AG20443 (cell line): ENCODE measurements at regions not wholly inside any gene's neighbourhood (a gene's known extent, or its start where the extent isn't known, plus 50 kb on each side); places are given as distances from the start of the nearest gene placed in this dataset.
A peak's percentile ranks its signal among the peaks of the same experiment; 100 is the strongest.
"Not testable (repeated sequence)": the region's sequence is repeated elsewhere in the genome, so short reads cannot be mapped to it uniquely, and the experiment has no call there.

Experiments
- DNase-seq: peaks from one replicate; pipeline ENCODE4 v3.0.0; 2012; ENCODE audit warnings: low spot score, mixed read lengths

DNA sequence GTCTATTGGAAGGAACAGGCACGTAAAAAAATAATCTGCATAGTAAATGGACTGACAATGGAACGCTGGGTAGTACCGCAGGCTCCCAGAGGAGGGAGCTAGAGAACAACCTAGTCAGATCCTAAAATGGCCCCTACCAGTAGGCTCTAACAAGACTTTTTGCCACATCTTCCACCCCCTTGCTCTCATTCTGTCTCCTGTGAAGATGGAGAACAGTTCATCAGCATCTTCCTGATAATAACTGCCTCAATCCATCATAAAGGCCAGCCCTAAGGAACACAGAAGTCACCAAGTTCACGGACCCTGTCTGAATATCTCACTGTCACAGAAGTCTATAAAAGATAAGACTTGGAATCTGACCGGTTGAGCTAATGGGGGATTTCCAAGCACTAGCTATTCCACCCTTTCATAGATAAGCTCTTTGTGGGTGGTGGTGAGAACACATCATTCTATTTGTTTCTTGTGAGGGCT lies 133.4 kb downstream of the SLC1A3 start:
- DNase-seq: peak; percentile 64

DNA sequence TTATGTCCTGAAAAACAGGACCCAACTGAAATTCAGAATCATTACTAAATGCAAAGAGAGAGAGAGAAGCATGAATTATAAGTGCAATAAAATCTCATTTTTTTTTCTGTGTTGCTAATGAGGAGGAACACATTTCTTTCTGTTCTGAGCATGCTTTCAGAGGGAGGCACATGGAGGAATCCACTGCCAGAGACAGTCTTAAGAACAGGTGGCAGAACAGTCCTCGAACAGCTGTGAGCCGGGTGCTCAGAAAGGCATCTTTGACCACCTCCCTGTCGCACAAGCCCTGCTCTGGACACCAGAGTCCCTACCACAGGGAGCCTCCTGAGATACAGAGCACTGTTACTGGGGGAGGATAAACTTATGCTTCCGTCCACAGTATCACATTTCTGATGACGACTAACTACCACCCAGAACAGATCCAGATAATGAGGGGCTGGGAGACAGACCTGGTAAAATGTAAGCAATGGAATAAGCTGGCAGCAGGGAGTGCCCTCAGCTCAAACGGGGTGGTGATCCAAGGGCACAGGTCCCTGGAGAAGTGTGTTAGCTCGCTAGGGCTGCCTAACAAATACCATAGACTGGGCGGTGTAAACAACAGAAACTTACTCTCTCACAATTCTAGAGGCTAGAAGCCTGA lies 134.0 kb downstream of the SLC1A3 start:
- no peak for DNase-seq

GRCh38 chr5:36741128-36741527 lies 134.7 kb downstream of the SLC1A3 start:
- no peak for DNase-seq

GRCh38 chr5:36743891-36744772 lies 132.4 kb upstream of the NIPBL start:
- DNase-seq: peak; percentile 88

GRCh38 chr5:36744773-36745589 lies 131.6 kb upstream of the NIPBL start:
- DNase-seq: peak; percentile 52

DNA sequence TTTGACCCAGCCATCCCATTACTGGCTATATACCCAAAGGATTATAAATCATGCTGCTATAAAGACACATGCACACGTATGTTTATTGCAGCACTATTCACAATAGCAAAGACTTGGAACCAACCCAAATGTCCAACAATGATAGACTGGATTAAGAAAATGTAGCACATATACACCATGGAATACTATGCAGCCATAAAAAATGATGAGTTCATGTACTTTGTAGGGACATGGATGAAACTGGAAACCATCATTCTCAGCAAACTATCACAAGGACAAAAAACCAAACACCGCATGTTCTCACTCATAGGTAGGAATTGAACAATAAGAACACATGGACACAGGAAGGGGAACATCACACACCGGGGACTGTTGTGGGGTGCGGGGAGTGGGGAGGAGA lies 128.8 kb upstream of the NIPBL start:
- not testable (repeated sequence) for DNase-seq

DNA sequence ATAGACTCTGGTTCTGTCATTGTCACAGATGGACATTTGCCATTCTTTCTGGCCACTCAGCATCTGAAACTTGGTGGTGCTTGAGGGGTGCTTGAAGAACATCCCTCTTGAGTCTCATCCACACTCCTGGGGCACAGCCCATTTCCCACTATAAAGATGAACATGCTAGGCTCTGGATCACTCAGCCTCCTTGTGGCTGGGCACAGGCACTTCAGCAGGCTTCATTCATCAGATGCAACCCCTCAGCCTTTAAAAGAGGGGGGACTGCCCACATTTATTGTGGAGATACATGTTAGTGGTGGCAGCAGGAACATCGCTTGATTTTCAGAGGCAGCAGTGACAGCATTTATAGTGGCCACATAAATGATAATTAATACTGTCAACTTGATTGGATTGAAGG lies 124.7 kb upstream of the NIPBL start:
- no peak for DNase-seq

GRCh38 chr5:36755342-36755741 lies 121.2 kb upstream of the NIPBL start:
- DNase-seq: no peak

- no peak for DNase-seq
Observed at GRCh38 chr5:36755920-36756488, 120.6 kb upstream of the NIPBL start.

DNA sequence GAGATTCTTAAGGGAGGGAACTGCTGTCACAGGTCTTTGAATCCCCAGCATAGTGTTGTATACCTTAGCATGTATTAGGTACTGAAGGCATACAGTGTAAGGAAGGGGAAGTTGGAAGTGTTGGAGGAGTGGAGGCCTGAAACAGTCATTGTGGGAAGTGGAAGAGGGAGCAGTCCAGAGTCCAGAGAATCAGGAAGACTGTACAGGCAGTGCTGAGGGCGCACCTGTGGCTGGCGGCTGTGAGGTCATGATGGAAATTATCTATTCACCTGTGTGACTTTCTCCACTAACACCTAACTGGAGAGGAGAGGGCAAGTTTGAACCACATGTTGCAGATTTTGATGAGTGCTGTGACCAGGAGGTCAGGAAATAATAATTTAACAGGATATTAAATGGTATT lies 119.7 kb upstream of the NIPBL start:
- no peak for DNase-seq

GRCh38 chr5:36759117-36759516 lies 117.5 kb upstream of the NIPBL start:
- no peak for DNase-seq

GRCh38 chr5:36763454-36763853 lies 113.1 kb upstream of the NIPBL start:
- no peak for DNase-seq

DNA sequence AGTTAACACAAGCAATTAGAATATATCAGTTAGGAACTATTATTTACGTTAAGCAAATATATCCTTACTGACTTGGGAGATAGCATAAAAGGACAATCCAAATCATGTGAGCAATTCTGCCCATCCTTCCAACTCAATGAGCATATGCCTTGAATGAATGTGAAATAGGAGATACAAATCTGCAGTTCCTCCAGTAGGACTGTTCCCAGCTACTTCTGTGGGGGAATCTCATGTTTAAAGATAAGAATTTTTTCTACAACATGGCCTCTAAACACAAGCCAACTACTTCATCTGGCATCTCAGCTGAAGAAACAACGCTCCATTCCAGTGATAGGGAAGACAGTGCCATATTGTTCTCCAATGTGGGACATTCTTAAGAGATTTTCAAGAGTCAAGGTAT lies 110.7 kb upstream of the NIPBL start:
- no peak for DNase-seq

DNA sequence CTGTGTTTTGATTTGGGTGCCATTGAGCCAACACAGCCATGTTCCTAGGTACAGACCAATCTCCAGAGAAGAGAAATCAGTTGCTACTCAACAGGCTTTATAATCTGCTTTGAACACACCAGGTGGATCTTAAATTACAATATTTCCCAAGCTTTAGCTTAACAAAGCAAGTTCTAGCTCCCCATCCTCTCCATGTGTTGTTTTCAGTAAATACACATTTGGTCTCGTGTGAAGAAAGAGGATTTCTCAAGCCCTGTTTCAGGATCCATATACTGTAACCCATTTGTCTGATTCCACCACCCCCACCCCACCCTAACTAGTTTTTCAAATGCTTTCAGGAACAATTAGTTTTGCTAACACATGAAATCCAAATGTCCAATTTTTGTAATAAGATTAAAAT lies 109.6 kb upstream of the NIPBL start:
- DNase-seq: no peak

GRCh38 chr5:36768450-36768849 lies 108.1 kb upstream of the NIPBL start:
- no peak for DNase-seq

DNA sequence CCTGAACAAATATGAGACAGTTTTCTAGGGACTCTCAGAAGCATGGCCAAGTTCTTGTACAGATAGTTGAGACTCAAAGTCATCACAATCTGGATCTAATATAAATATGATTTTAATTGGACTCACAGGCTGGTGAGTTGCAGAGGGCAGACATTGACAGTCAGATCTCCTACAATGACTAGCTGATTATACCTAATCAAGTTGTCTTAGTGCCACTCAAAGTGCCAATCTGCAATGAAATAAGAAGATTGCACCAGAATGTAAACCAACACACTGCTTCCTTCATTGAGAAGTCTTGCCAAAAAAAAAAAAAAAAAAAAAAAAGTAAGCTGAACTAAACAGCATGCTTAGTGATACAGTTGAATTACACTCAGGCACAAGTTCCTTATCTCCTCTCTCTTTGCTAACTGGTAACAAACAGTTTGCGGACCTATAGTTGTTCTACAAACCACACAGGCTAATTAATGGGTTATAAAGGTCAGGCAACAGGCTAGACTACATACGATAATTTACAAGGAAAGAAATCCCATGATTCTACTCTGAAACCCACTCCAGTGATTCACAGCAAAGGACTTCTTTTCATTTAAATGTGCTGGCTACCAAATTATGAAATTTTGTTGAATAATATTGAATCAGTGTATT lies 107.3 kb upstream of the NIPBL start:
- no peak for DNase-seq

DNA sequence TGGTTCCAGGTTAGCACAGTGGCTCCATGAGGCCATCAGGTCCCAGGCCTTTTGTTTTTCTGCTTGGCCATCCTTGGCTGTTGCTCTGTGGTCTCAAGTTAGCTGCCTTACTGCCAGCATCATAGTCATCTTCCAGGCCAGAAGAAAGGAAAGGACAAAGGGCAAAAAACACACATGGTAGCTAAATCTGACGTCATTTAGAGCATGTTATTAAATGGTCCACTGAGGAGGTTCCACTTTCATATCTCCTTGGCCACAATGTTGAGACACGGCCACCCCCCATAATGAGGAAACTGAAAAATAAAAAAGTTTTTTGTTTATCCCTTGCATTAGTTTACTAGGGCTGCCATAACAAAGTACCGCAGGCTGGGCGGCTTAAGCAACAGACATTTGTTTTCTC lies 106.4 kb upstream of the NIPBL start:
- no peak for DNase-seq

- no peak for DNase-seq
Observed at GRCh38 chr5:36772276-36773140, 104.1 kb upstream of the NIPBL start.

DNA sequence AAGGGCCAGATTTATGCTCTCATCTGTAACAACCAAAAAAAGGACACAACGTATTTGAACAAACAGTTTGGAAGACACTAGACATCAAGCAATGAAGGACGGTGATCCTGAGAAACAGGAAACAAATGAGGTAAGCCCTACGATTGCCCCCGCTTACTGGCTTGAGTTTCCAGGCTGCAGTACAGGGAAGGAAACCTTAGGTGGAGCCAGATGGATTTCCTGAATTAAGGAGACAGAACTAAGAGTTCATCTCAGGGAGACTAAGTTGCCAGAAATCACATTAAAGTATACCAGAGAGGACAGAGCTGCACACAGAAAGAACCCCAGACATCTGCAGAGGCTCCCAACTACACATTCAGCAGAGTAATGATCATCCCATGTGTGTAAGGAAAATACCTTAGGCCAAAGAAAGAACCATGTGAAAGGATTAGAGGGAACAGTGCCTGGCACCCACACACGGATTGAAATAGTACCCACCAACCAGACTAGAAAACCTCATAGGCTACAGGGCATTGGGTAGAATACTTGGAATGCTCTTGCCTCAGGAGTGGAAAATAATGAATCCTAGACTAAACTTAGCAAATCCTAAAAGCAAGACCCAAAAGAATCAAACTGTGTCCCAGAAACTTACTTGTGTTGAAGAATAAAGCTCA lies 99.3 kb upstream of the NIPBL start:
- peak; percentile 27 for DNase-seq

- DNase-seq: no peak
Observed at GRCh38 chr5:36778336-36778735, 98.2 kb upstream of the NIPBL start.
